HepG2 (cell line): ENCODE measurements at regions not wholly inside any gene's neighbourhood (a gene's known extent, or its start where the extent isn't known, plus 50 kb on each side); places are given as distances from the start of the nearest gene placed in this dataset.

ENCODE experiments used
- ATAC-seq: fragments of 200-7000 bp; cut with Tn5 transposase; 3 replicates; pipeline ENCODE4 v1.9.1; 2020; ENCODE audit warnings: mild to moderate bottlenecking, moderate library complexity
- BruUV-seq: library from RNA; stranded (reverse); fragments of 400-500 nt; replicated peaks from 2 replicates; lab custom pipeline; 2021; lab: Mats Ljungman, UMichigan
- CTCF ChIA-PET: fragments of 300-600 bp; formaldehyde crosslinking; extraction: SDS; loops from one replicate; lab custom pipeline; 2021; ENCODE audit warnings: low total read pairs, inconsistent platforms, low intra/inter-chr PET ratio; lab: Yijun Ruan, JAX
- POLR2A ChIA-PET: fragments of 350-600 bp; sonication (Branson Sonifier 250); formaldehyde crosslinking; loops from one replicate; lab custom pipeline; 2020; ENCODE audit warnings: antibody characterized with exemption, inconsistent platforms; lab: Yijun Ruan, JAX
- DNase-seq: peaks from one replicate; pipeline ENCODE4 v3.0.0-alpha.2; 2015; ENCODE audit warnings: low spot score
- FAIRE-seq: peaks from 3 replicates; lab custom pipeline; 2011; peaks lifted over from hg19 to GRCh38; lab: Jason Lieb, UNC
- H2AFZ ChIP-seq: one replicate; pipeline ENCODE4 v1.6.1; 2011; ENCODE audit warnings: low read length, inconsistent platforms
- H3K27ac ChIP-seq: fragments of 300-600 bp; 3 replicates; pipeline ENCODE4 v1.8.0; 2011; ENCODE audit warnings: mixed run types, mild to moderate bottlenecking, mixed read lengths, low read length, inconsistent platforms; ENCODE audit not compliant: insufficient read depth; ENCODE audit errors: extremely low read length
- H3K27me3 ChIP-seq, 2 experiments: fragments of 200-600 bp in 1 of 2; 2 replicates in 1 of 2; 3 replicates in 1 of 2; pipeline versions ENCODE4 v1.6.0 to v1.8.0; 2011; ENCODE audit warnings: low read length in 2 of 2, mild to moderate bottlenecking in 2 of 2, moderate library complexity in 2 of 2, inconsistent platforms in 1 of 2; ENCODE audit not compliant: insufficient read depth in 2 of 2, control insufficient read depth in 1 of 2
- H3K36me3 ChIP-seq, 2 experiments: fragments of 200-600 bp in 1 of 2; replicated peaks in 1 of 2; 2 replicates in 1 of 2; 3 replicates in 1 of 2; pipeline versions ENCODE4 v1.5.1 to v1.8.0; 2011; ENCODE audit warnings: low read length in 2 of 2, inconsistent platforms in 1 of 2; ENCODE audit not compliant: insufficient read depth in 2 of 2, control insufficient read depth in 1 of 2
- H3K4me1 ChIP-seq: 2 replicates; pipeline ENCODE4 v1.5.1; 2012; ENCODE audit warnings: low read length, inconsistent platforms; ENCODE audit not compliant: insufficient read depth
- H3K4me2 ChIP-seq: 2 replicates; pipeline ENCODE4 v1.6.0; 2011; ENCODE audit warnings: low read depth, low read length, inconsistent platforms
- H3K4me3 ChIP-seq, 3 experiments: fragments of 200-600 bp in 1 of 3; sonication (generic), shearing (Covaris generic) in 1 of 3; replicated peaks in 1 of 3; 2 replicates each; pipeline ENCODE4 v1.5.1; 2011 to 2016; ENCODE audit warnings: low read length in 3 of 3, inconsistent platforms in 2 of 3, low read depth in 2 of 3, mild to moderate bottlenecking in 2 of 3, control low read depth in 1 of 3, mixed read lengths in 1 of 3; ENCODE audit not compliant: insufficient read depth in 1 of 3
- H3K79me2 ChIP-seq: one replicate; pipeline ENCODE4 v1.6.1; 2011; ENCODE audit warnings: low read length, inconsistent platforms; ENCODE audit not compliant: insufficient read depth
- H3K9ac ChIP-seq: 2 replicates; pipeline ENCODE4 v1.6.0; 2011; ENCODE audit warnings: mild to moderate bottlenecking, low read depth, low read length, inconsistent platforms; ENCODE audit not compliant: insufficient read depth
- H3K9me3 ChIP-seq: 2 replicates; pipeline ENCODE4 v1.5.1; 2012; ENCODE audit warnings: mild to moderate bottlenecking, low read length
- H4K20me1 ChIP-seq: 2 replicates; pipeline ENCODE4 v1.6.0; 2011; ENCODE audit warnings: inconsistent platforms, mild to moderate bottlenecking, low read length, moderate library complexity; ENCODE audit not compliant: insufficient read depth
- CBX1 ChIP-seq: IDR thresholded peaks from one replicate; pipeline ENCODE4 v1.6.1; 2016; ENCODE audit warnings: antibody characterized with exemption, low read depth
- ELF1 ChIP-seq: sonication (generic); formaldehyde crosslinking; IDR thresholded peaks from 2 replicates; pipeline ENCODE4 v1.4.0; 2020; ENCODE audit warnings: missing genetic modification reagents
- FOXA3 ChIP-seq: IDR thresholded peaks from 2 replicates; pipeline ENCODE4 v1.6.1; 2016; ENCODE audit warnings: missing genetic modification reagents, missing compliant biosample characterization
- KMT2A ChIP-seq: sonication (generic); formaldehyde crosslinking; IDR thresholded peaks from 2 replicates; pipeline ENCODE4 v1.4.0; 2020; ENCODE audit warnings: missing genetic modification reagents
- NFKBIZ ChIP-seq: IDR thresholded peaks from 2 replicates; pipeline ENCODE4 v1.6.1; 2018; ENCODE audit warnings: missing genetic modification reagents, missing compliant biosample characterization
- PHF5A ChIP-seq: IDR thresholded peaks from one replicate; pipeline ENCODE4 v1.6.1; 2018; ENCODE audit warnings: low read depth, missing genetic modification reagents; ENCODE audit not compliant: unreplicated experiment
- RFXANK ChIP-seq: IDR thresholded peaks from 2 replicates; pipeline ENCODE4 v1.6.1; 2016
- SKIL ChIP-seq: sonication (generic); formaldehyde crosslinking; IDR thresholded peaks from 2 replicates; pipeline ENCODE4 v1.8.0; 2022; ENCODE audit warnings: missing genetic modification reagents, mild to moderate bottlenecking, moderate library complexity, borderline replicate concordance
- ZBTB33 ChIP-seq: sonication (generic); formaldehyde crosslinking; IDR thresholded peaks from 2 replicates; pipeline ENCODE4 v1.4.0; 2020; ENCODE audit warnings: missing genetic modification reagents
- ZNF143 ChIP-seq: sonication (generic); formaldehyde crosslinking; IDR thresholded peaks from 2 replicates; pipeline ENCODE4 v1.4.0; 2020; ENCODE audit warnings: missing genetic modification reagents
- WGBS: methylation state at CpG from one replicate; pipeline ENCODE4 v1.1.6; 2017; ENCODE audit warnings: low lambda C conversion rate; 5-methylcytosine and 5-hydroxymethylcytosine counted together
- in situ Hi-C: cut with HindIII; loops from 2 replicates; pipeline ENCODE4 v1.10.0; 2017; ENCODE audit warnings: low pct_unique_long_range_greater_than_20kb; ENCODE audit not compliant: extremely low pct_ligation_motif_present
- intact Hi-C: fragments of 100-400 bp; cut with micrococcal nuclease; formaldehyde crosslinking; loops from one replicate; pipeline ENCODE4 v1.10.0; 2022; ENCODE audit not compliant: unreplicated experiment
- TF ChIP-seq, protein P1 (sequence below): sonication (generic); formaldehyde crosslinking; IDR thresholded peaks from 2 replicates; pipeline ENCODE4 v1.5.1; 2020; ENCODE audit warnings: mild to moderate bottlenecking, missing genetic modification reagents, moderate library complexity
- TF ChIP-seq, protein P2 (sequence below): sonication (generic); formaldehyde crosslinking; IDR thresholded peaks from 2 replicates; pipeline ENCODE4; 2020; ENCODE audit warnings: missing genetic modification reagents, mild to moderate bottlenecking, borderline replicate concordance
- TF ChIP-seq, protein P3 (sequence below): sonication (generic); formaldehyde crosslinking; IDR thresholded peaks from 2 replicates; pipeline ENCODE4 v1.4.0; 2020; ENCODE audit warnings: missing genetic modification reagents, low read depth, mild to moderate bottlenecking, borderline replicate concordance

GRCh38 chr2:238627899-238628298 lies 201.2 kb downstream of the ASB1 start (continued):
- TF ChIP-seq, protein P1, sequence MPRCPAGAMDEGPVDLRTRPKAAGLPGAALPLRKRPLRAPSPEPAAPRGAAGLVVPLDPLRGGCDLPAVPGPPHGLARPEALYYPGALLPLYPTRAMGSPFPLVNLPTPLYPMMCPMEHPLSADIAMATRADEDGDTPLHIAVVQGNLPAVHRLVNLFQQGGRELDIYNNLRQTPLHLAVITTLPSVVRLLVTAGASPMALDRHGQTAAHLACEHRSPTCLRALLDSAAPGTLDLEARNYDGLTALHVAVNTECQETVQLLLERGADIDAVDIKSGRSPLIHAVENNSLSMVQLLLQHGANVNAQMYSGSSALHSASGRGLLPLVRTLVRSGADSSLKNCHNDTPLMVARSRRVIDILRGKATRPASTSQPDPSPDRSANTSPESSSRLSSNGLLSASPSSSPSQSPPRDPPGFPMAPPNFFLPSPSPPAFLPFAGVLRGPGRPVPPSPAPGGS = no peak
- TF ChIP-seq FOXA3 (CRISPR knock-in tag) (no peak), CBX1 (no peak), ZNF143 (CRISPR knock-in tag) (no peak)

DNA sequence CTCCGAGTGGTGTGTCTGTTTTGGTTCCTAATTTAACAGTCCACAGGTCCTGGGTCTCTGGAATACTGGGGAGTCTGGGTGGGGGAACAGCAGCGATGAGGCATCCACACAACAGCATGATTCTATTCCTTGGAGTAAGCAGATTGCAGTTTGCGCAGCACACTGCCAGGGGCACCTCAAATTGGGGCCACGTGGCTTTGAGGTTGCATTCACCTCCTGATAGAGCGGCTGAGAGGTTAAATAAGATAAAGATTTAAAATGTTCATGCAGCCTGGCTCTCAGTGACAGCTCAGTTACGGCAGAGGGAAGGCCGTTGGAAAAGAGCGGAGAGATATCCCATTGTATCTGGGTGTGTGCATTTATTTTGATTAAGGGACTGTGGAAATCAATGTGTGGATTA lies 202.3 kb downstream of the ASB1 start:
- 38% methylated on average over 8 of the region's 8 CpGs for WGBS
- no peak overlapping the region for H3K27ac ChIP-seq
- no peak for FAIRE-seq
- H3K9ac ChIP-seq = no peak overlapping the region
- no peak for DNase-seq
- H3K36me3 ChIP-seq = no peaks in the 10 kb centered on the region
- CTCF ChIA-PET = no interaction called here
- intact Hi-C loops (no loop called here), in situ Hi-C loops (no loop called here)
- H4K20me1 ChIP-seq = no peaks in the 10 kb centered on the region
- no peak overlapping the region for H2AFZ ChIP-seq
- POLR2A ChIA-PET = no interaction called here
- BruUV-seq = no TSS peak
- peaks cover 10 to 54% of the 10 kb centered on the region in 2 experiments for H3K27me3 ChIP-seq
- H3K9me3 ChIP-seq = no peaks in the 10 kb centered on the region
- no peak overlapping the region for H3K4me2 ChIP-seq
- no peak overlapping the region for H3K4me3 ChIP-seq
- H3K4me1 ChIP-seq = no peaks in the 10 kb centered on the region
- no peak for ATAC-seq
- no peaks in the 10 kb centered on the region for H3K79me2 ChIP-seq
- TF ChIP-seq KMT2A (no peak), RFXANK (CRISPR knock-in tag) (no peak), SKIL (CRISPR knock-in tag) (no peak), ZBTB33 (CRISPR knock-in tag) (no peak), PHF5A (CRISPR knock-in tag) (no peak), NFKBIZ (CRISPR knock-in tag) (no peak), ELF1 (CRISPR knock-in tag) (no peak)
- TF ChIP-seq, protein P2, sequence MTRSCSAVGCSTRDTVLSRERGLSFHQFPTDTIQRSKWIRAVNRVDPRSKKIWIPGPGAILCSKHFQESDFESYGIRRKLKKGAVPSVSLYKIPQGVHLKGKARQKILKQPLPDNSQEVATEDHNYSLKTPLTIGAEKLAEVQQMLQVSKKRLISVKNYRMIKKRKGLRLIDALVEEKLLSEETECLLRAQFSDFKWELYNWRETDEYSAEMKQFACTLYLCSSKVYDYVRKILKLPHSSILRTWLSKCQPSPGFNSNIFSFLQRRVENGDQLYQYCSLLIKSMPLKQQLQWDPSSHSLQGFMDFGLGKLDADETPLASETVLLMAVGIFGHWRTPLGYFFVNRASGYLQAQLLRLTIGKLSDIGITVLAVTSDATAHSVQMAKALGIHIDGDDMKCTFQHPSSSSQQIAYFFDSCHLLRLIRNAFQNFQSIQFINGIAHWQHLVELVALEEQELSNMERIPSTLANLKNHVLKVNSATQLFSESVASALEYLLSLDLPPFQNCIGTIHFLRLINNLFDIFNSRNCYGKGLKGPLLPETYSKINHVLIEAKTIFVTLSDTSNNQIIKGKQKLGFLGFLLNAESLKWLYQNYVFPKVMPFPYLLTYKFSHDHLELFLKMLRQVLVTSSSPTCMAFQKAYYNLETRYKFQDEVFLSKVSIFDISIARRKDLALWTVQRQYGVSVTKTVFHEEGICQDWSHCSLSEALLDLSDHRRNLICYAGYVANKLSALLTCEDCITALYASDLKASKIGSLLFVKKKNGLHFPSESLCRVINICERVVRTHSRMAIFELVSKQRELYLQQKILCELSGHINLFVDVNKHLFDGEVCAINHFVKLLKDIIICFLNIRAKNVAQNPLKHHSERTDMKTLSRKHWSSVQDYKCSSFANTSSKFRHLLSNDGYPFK = no peak
- TF ChIP-seq, protein P3, sequence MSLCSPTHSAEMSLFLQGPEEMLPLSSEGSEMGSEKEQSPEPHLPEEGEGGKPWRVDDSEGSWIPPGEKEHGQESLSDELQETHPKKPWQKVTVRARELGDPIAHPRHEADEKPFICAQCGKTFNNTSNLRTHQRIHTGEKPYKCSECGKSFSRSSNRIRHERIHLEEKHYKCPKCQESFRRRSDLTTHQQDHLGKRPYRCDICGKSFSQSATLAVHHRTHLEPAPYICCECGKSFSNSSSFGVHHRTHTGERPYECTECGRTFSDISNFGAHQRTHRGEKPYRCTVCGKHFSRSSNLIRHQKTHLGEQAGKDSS (CRISPR knock-in tag) = no peak
